Kidney (tissue), 13 donors: ENCODE measurements at regions not wholly inside any gene's neighbourhood (a gene's known extent, or its start where the extent isn't known, plus 50 kb on each side); places are given as distances from the start of the nearest gene placed in this dataset.

Experiments
- DNase-seq, 5 donors: peaks; one replicate each; pipeline ENCODE4 v3.0.0-alpha.2; 2013 to 2020
- FAIRE-seq: peaks from 2 replicates; lab custom pipeline; 2012; peaks lifted over from hg19 to GRCh38; lab: Jason Lieb, UNC
- H3K27ac ChIP-seq, 2 donors: one replicate each; pipeline ENCODE4 v1.7.0; 2013; ENCODE audit warnings: low read depth in 2 of 2, low read length in 2 of 2, inconsistent platforms in 1 of 2
- H3K27me3 ChIP-seq: one replicate; pipeline ENCODE4 v1.7.1; 2013; ENCODE audit warnings: low read length, inconsistent platforms; ENCODE audit not compliant: control insufficient read depth, insufficient read depth
- H3K36me3 ChIP-seq, 3 donors: one replicate each; pipeline versions ENCODE4 v1.7.0 to v1.7.1; 2013; ENCODE audit warnings: low read length in 3 of 3, control low read depth in 1 of 3, inconsistent platforms in 1 of 3; ENCODE audit not compliant: insufficient read depth in 3 of 3, control insufficient read depth in 2 of 3
- H3K4me1 ChIP-seq, 3 donors: one replicate each; pipeline versions ENCODE4 v1.7.0 to v1.7.1; 2013; ENCODE audit warnings: low read length in 3 of 3, inconsistent platforms in 1 of 3, low read depth in 1 of 3; ENCODE audit not compliant: control insufficient read depth in 2 of 3, insufficient read depth in 2 of 3
- H3K4me3 ChIP-seq, 3 donors: one replicate each; pipeline versions ENCODE4 v1.7.0 to v1.8.1; 2013; ENCODE audit warnings: low read length in 3 of 3, control low read depth in 1 of 3, inconsistent platforms in 1 of 3
- H3K9ac ChIP-seq, 3 donors: one replicate each; pipeline versions ENCODE4 v1.7.0 to v1.7.1; 2013; ENCODE audit warnings: low read length in 3 of 3, control low read depth in 1 of 3, inconsistent platforms in 1 of 3
- H3K9me3 ChIP-seq, 3 donors: one replicate each; pipeline versions ENCODE4 v1.7.0 to v1.7.1; 2013; ENCODE audit warnings: low read length in 3 of 3, control low read depth in 1 of 3, inconsistent platforms in 1 of 3; ENCODE audit not compliant: control insufficient read depth in 2 of 3, insufficient read depth in 1 of 3
- CTCF ChIP-seq: IDR thresholded peaks from 3 replicates; pipeline ENCODE4 v1.5.1; 2012; ENCODE audit warnings: mild to moderate bottlenecking, moderate library complexity, borderline replicate concordance; ENCODE audit not compliant: insufficient read depth; ENCODE audit errors: extremely low read depth
- intact Hi-C: fragments of 100-400 bp; cut with DNase I; formaldehyde crosslinking; loops from one replicate; pipeline ENCODE4 v1.11.1; 2022
- donor health status: control.
- donor health status: control.
- donor health status: control.
- donor health status: control.
- donor health status: control.
- donor health status: DM: yes; HTN: yes; CAD: no.
- donor health status: Normal renal cell carcinoma (clear cell type).

- FAIRE-seq (no peak), DNase-seq (no peak)
- Histone ChIP-seq H3K4me3 (no peak overlapping the region), H3K9ac (no peak overlapping the region), H3K27ac (no peak overlapping the region), H3K36me3 (no peaks in the 10 kb centered on the region), H3K27me3 (no peaks in the 10 kb centered on the region), H3K4me1 (peaks cover 0 to 6% (median 4%) of the 10 kb centered on the region in 3 donors), H3K9me3 (no peaks in the 10 kb centered on the region)
- intact Hi-C loops = no loop called here
- no peak for TF ChIP-seq CTCF
These were observed 502.8 kb upstream of the TNP1 start for GRCh38 chr2:217362710-217363109.

- H3K27ac ChIP-seq = no peak overlapping the region
- H3K4me3 ChIP-seq = no peak overlapping the region
- no peaks in the 10 kb centered on the region for H3K27me3 ChIP-seq
- no peak for FAIRE-seq
- no peak for TF ChIP-seq CTCF
- intact Hi-C loops = no loop called here
- H3K9ac ChIP-seq = no peak overlapping the region
- H3K36me3 ChIP-seq = no peaks in the 10 kb centered on the region
- peaks cover 0 to 6% (median 4%) of the 10 kb centered on the region in 3 donors for H3K4me1 ChIP-seq
- no peaks in the 10 kb centered on the region for H3K9me3 ChIP-seq
- DNase-seq = no peak
These were observed 502.4 kb upstream of the TNP1 start for GRCh38 chr2:217362286-217362685.

- intact Hi-C loops = no loop called here
- no peak for TF ChIP-seq CTCF
- Histone ChIP-seq H3K4me3 (no peak overlapping the region), H3K9ac (no peak overlapping the region), H3K4me1 (peaks cover 0 to 6% (median 4%) of the 10 kb centered on the region in 3 donors), H3K36me3 (no peaks in the 10 kb centered on the region), H3K27me3 (no peaks in the 10 kb centered on the region), H3K9me3 (no peaks in the 10 kb centered on the region), H3K27ac (peak overlapping the region; percentile 23 to 47)
- FAIRE-seq (no peak), DNase-seq (no peak)
These were observed 501.6 kb upstream of the TNP1 start for GRCh38 chr2:217361483-217361880.

GRCh38 chr2:217360781-217361482 lies 501.1 kb upstream of the TNP1 start:
- DNase-seq (peak in 2 of 5 donors; percentile 21 to 41), FAIRE-seq (no peak)
- no peak overlapping the region for H3K4me3 ChIP-seq
- intact Hi-C loops = no loop called here
- no peaks in the 10 kb centered on the region for H3K36me3 ChIP-seq
- peak overlapping the region; percentile 23 to 47 for H3K27ac ChIP-seq
- no peaks in the 10 kb centered on the region for H3K9me3 ChIP-seq
- H3K9ac ChIP-seq = no peak overlapping the region
- H3K4me1 ChIP-seq = peaks cover 0 to 6% (median 4%) of the 10 kb centered on the region in 3 donors
- TF ChIP-seq CTCF = no peak
- no peaks in the 10 kb centered on the region for H3K27me3 ChIP-seq
